HG03378 (cell line): ENCODE measurements at regions not wholly inside any gene's neighbourhood (a gene's known extent, or its start where the extent isn't known, plus 50 kb on each side); places are given as distances from the start of the nearest gene placed in this dataset.
"Not testable (repeated sequence)": the region's sequence is repeated elsewhere in the genome, so short reads cannot be mapped to it uniquely, and the experiment has no call there.

Source experiments
- ATAC-seq: cut with Tn5 transposase; IDR thresholded peaks from one replicate; pipeline ENCODE4 v1.9.1; 2021; ENCODE audit warnings: mild to moderate bottlenecking, moderate library complexity; ENCODE audit not compliant: unreplicated experiment

DNA sequence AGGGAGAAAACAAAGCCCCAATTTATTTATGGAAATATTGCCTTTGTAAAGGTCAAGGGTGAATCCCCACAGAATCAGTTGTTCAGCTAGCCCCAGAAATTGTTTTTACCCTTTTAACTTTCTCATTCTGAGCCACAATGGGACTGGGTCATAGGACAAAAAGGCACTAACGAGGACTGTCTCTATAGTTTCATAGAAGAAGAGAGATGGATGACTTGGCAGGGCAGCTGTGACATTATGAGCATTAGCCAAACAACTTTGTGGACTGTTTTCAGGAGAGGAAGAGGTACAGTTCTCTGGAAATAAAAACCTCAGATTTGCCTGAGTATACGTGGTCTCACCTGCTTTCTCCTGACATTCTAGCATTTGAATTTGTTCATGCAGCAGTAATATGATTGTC is 1155.8 kb upstream of the CHAC2 start:
- ATAC-seq, result no peak

DNA sequence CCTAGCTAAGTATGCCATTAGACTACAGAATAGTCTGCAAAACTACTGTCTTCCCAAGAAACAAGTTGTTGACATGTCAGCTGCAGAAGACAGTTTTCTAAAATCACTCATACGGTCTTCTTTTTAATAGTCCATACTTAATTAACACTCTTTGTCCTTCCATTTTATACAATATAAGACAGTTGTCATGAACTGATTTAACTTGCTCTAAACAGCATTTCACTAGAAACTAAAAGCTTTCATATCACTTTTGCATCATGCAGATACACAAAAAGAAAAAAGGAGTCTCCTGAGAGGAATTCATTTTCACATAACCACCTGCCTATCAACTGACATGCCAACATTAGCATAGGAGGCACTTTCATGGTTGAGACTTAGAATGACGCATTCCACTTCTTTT is 1159.6 kb upstream of the CHAC2 start:
- ATAC-seq, result no peak

DNA sequence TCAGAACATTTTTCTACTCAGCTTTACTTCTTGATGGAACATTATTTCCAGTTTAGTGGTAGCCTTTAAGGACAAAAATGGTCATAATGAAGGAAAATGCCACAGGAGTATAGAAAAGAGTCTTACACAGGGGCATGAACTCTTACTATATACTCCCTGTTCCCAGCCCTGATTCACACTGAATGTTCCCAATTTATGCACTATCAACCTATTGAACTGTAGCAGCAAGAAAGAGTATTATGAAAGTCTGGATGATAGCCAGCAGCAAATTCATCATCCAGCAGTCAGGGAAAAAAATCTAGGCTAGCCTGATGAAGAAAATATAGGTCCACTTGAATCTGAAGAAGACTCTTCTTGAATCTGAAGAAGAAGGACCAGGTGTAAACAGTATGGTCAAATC is 1170.3 kb upstream of the CHAC2 start:
- ATAC-seq, result no peak

- no peak for ATAC-seq
Observed at GRCh38 chr2:52594026-52594425, 1173.6 kb upstream of the CHAC2 start.

- ATAC-seq, result not testable (repeated sequence)
Observed at GRCh38 chr2:52584071-52584470, 1183.5 kb upstream of the CHAC2 start.

DNA sequence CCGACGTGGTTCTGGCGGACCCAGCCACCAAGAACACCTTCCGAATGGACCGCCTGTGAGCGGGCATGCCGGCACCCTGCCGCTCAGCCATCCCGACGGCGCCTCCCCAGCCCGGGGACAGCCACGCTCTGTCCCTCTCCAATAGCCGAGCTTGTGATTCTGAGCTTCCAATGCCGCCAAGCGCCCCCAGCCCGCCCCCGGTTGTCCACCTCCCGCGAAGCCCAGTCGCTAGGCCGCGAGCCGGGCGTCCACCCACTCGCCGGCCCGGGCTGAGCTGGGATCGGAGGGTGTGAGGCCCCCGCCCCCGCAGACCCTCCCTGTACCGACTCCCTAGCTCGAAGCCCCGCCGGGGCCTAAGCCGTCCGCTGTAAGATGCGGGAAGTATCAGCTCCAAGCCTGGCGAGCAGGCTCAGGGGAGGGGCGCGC is 1195.1 kb upstream of the CHAC2 start:
- no peak for ATAC-seq

DNA sequence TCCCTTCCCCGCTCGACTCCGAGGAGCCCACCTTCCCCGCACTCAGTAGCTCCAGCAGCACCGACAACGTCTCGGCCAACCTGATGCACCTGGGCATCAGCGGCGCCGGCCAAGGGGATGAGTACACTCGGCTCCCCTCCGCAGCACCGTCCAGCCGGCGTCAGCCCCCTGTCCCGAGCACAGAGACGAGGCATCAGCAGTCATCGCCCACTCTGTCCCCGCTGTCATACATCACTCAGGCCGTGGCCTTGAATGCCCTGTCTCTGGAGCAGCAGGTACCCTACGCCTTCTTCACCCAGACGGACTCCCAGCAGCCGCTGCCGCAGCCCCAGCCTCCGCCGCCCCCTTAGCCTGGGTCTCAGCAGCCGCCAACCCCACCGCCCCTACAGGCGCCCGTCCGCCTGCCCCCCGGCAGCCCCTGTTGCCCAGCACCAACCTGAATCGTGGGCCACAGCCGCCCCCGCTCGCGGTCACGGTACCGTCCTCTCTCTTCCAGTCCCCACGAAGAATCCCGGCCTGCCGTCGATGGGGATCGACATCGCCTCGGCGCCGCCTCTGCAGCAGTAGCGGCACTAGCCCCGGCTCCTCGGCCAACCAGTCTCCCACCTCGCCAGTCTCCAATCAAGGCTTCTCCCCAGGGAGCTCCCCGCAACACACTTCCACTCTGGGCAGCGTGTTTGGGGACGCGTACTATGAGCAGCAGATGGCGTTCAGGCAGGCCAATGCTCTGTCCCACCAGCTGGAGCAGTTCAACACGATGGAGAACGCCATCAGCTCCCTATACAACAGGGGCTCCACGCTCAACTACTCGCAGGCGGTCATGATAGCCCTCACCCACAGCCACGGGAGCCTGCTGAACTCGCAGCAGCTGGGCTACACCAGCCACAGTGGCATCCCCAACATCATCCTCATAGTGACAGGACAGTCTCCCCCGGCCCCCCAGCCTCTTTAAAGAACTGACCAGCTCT is 1195.9 kb upstream of the CHAC2 start:
- no peak for ATAC-seq

DNA sequence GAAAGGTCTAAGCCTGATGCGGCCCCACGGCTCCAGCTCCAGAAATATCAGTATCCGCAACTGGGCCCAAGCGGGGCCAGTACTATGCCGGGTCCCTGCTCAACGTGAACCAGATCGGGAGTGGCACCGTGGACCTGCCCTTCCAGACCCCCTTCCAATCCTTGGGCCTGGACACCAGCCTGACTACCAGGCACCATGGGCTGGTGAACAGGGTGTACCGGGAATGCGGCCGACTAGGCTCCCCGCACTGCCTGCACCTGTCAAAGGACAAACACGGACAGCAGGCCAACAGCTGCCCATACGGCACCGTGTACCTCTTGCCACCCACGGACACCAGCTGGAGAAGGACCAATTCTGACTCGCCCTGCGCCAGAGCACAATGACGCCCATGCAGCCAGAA is 1196.9 kb upstream of the CHAC2 start:
- ATAC-seq, result no peak

- ATAC-seq, result no peak
Observed at GRCh38 chr2:52563151-52563550, 1204.5 kb upstream of the CHAC2 start.

DNA sequence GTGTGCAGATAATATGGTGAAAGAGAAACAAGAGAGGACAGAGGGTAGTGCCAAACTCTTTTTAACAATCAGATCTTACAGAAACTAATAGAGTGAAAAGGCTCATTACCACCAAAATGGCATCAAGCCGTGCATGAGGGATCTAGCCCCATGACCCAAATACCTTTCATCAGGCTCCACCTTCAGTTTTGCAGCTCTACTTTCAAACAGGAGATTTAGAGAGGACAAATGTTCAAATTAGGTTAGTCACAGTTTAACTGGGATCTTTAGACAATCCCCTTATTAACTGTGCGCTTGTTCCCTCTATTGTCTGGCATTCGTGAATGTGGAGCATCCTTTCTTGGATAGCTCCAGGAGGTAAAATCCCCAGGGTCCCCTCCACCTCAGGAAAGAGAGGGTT is 1209.3 kb upstream of the CHAC2 start:
- no peak for ATAC-seq

- no peak for ATAC-seq
Observed at GRCh38 chr2:52542297-52542696, 1225.3 kb upstream of the CHAC2 start.

DNA sequence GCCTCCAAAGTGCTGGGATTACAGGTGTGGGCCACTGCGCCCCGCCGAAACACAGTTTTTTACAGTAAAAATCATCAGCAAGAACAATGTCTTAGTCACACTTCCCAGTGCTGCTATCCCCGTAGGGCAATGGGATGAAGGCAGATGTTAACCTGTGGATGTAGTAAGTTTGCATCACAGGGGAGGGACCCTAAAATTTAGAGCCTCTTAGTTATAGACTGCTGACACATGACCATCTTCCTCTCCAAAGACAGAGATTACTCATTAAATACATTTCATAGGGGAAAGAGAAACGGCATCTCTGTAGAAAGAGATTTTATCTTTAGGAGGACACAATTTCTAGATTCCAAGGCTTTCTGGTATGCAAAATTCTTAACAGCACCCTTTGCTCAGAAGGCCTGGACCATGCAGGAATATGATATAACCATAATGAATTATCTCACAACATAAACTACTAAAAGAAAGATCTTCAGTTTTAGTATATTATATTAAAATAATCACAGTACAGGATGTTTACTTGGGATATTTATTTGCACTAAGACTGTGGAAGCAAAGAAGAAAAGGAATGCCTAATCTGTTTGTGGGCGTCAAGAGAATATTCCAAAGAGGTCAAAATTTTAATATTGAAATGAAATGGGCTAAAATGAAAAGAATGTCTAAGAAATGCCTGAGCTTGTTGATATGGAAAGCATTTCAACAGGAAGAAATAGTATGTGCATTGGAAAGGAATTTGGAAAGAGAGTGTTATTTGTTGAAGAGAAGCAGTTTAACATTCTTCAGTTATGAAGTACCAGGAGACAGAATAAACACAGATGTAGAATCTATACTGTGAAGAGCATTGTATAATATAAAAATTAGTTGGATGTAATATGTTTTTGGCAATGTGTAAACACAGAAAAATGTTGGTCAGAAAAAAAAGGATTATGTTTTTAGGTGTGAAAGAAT is 1228.3 kb upstream of the CHAC2 start:
- no peak for ATAC-seq

GRCh38 chr2:52537588-52537987 is 1230.0 kb upstream of the CHAC2 start:
- ATAC-seq, result no peak

- no peak for ATAC-seq
Observed at GRCh38 chr2:52536929-52537460, 1230.6 kb upstream of the CHAC2 start.

GRCh38 chr2:52532956-52533355 is 1234.6 kb upstream of the CHAC2 start:
- no peak for ATAC-seq

GRCh38 chr2:52526735-52527134 is 1240.9 kb upstream of the CHAC2 start:
- ATAC-seq, result no peak

- no peak for ATAC-seq
Observed at GRCh38 chr2:52520644-52521043, 1247.0 kb upstream of the CHAC2 start.

GRCh38 chr2:52518678-52519077 is 1248.9 kb upstream of the CHAC2 start:
- no peak for ATAC-seq

DNA sequence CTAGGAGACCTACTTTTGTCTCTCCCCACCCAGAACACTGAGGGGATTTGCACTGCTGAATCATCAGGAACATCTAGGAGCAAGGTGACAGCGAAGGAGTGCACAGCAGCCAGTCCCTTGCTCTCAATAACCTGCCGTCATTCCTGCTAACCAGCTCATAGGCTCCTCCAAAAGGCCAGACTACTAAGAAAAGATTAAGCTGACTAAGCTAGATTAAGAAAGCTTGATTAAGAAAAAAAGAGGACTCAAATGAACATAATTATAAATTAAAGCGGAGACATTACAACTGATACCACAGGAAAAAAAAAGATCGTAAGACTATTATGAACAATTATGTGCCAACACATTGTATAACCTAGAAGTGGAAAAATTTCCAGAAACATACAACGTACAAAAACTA is 1254.8 kb upstream of the CHAC2 start:
- ATAC-seq, result no peak

- no peak for ATAC-seq
Observed at GRCh38 chr2:52510432-52510831, 1257.2 kb upstream of the CHAC2 start.

DNA sequence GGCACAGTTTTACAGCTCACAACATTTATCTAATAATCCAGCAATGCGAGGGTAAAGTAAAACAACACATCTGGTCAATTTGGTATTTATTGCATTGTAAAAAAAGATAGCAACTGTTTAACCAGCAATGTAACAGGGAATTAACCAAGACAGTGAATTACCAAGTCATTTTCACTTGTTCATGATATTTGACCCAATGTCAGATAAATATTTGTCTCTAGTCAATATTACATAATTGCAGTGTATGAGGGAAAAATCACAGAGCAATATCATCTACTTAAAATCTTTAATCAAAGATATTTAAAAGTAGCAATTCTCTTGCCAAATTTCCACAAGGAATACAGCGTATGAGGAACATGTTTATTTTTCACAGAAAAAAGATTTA is 1265.1 kb upstream of the CHAC2 start:
- ATAC-seq, result no peak
